ENCODE measurements at regions not wholly inside any gene's neighbourhood (a gene's known extent, or its start where the extent isn't known, plus 50 kb on each side); places are given as distances from the start of the nearest gene placed in this dataset.

DNA sequence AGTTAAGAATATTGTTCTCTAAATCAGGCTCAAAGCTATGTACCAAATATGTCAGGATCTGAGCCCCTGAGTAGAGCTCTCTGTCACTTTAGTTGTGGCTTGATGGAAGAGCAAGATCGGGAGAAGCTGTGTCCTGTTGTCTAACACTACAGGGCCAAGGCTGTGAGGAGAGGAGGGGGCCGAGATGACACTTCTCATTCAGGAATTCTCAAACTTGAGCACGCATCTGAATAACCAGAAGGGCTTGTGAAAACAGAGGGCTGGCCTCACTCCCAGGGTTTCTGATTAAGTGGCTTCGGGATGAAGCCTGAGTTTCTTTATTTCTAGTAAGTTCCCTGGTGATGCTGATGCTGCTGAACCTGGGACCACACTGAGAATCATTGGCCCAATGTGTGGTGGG lies 209.2 kb upstream of the DAB1 start:
- no peak for TF ChIP-seq POLR2A (IDR thresholded peaks at IDR 0.05)
- TF ChIP-seq, protein P1, sequence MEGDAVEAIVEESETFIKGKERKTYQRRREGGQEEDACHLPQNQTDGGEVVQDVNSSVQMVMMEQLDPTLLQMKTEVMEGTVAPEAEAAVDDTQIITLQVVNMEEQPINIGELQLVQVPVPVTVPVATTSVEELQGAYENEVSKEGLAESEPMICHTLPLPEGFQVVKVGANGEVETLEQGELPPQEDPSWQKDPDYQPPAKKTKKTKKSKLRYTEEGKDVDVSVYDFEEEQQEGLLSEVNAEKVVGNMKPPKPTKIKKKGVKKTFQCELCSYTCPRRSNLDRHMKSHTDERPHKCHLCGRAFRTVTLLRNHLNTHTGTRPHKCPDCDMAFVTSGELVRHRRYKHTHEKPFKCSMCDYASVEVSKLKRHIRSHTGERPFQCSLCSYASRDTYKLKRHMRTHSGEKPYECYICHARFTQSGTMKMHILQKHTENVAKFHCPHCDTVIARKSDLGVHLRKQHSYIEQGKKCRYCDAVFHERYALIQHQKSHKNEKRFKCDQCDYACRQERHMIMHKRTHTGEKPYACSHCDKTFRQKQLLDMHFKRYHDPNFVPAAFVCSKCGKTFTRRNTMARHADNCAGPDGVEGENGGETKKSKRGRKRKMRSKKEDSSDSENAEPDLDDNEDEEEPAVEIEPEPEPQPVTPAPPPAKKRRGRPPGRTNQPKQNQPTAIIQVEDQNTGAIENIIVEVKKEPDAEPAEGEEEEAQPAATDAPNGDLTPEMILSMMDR (IDR thresholded peaks at IDR 0.05), result no peak

All from vagina (tissue), 2 donors.